Panc1 (cell line): ENCODE measurements at regions not wholly inside any gene's neighbourhood (a gene's known extent, or its start where the extent isn't known, plus 50 kb on each side); places are given as distances from the start of the nearest gene placed in this dataset.
"Not testable (repeated sequence)": the region's sequence is repeated elsewhere in the genome, so short reads cannot be mapped to it uniquely, and the experiment has no call there.

Source experiments
- ATAC-seq: fragments of 200-7000 bp; cut with Tn5 transposase; 2 replicates; pipeline ENCODE4 v1.9.1; 2020; ENCODE audit warnings: mild to moderate bottlenecking, moderate library complexity
- BruUV-seq: library from RNA; stranded (reverse); fragments of 400-500 nt; replicated peaks from 2 replicates; lab custom pipeline; 2021; lab: Mats Ljungman, UMichigan
- CTCF ChIA-PET: fragments of 300-600 bp; sonication (Branson Sonifier 250); formaldehyde crosslinking; loops from one replicate; lab custom pipeline; 2022; ENCODE audit warnings: antibody characterized with exemption; lab: Charles Lee
- POLR2A ChIA-PET: fragments of 300-600 bp; sonication (Branson Sonifier 250); formaldehyde crosslinking; loops from one replicate; lab custom pipeline; 2022; ENCODE audit warnings: antibody characterized with exemption; lab: Charles Lee
- DNase-seq: peaks from one replicate; pipeline ENCODE4 v3.0.0-alpha.2; 2010; ENCODE audit warnings: low read depth, low spot score
- H3K27ac ChIP-seq: 2 replicates; pipeline ENCODE4 v1.5.1; 2011; ENCODE audit warnings: mild to moderate bottlenecking, low read length, inconsistent platforms
- H3K27me3 ChIP-seq: fragments of 200-500 bp; sonication (Bioruptor generic); 2 replicates; pipeline ENCODE4 v1.6.0; 2014; ENCODE audit warnings: low read length, inconsistent platforms; ENCODE audit not compliant: control insufficient read depth, insufficient read depth
- H3K36me3 ChIP-seq: fragments of 200-500 bp; sonication (Bioruptor generic); 2 replicates; pipeline ENCODE4 v1.5.1; 2014; ENCODE audit warnings: inconsistent platforms, mild to moderate bottlenecking, low read length, moderate library complexity; ENCODE audit not compliant: control insufficient read depth, insufficient read depth
- H3K4me1 ChIP-seq: 2 replicates; pipeline ENCODE4 v1.5.1; 2011; ENCODE audit warnings: inconsistent platforms, mild to moderate bottlenecking, low read length, moderate library complexity; ENCODE audit not compliant: control insufficient read depth, insufficient read depth
- H3K4me3 ChIP-seq, 2 experiments: 2 replicates each; pipeline ENCODE4 v1.5.1; 2011 to 2012; ENCODE audit warnings: low read depth in 2 of 2, low read length in 2 of 2, mild to moderate bottlenecking in 2 of 2, inconsistent platforms in 1 of 2, moderate library complexity in 1 of 2
- H3K9me3 ChIP-seq: fragments of 200-500 bp; sonication (Bioruptor generic); 2 replicates; pipeline ENCODE4 v1.5.1; 2014; ENCODE audit warnings: low read depth, mild to moderate bottlenecking, inconsistent platforms, low read length, moderate library complexity; ENCODE audit not compliant: control insufficient read depth, insufficient read depth
- CTCF ChIP-seq: fragments of 450-650 bp; IDR thresholded peaks from 2 replicates; pipeline ENCODE4 v1.5.1; 2017; ENCODE audit warnings: mild to moderate bottlenecking
- POLR2AphosphoS5 ChIP-seq: IDR thresholded peaks from 2 replicates; pipeline ENCODE4 v1.6.1; 2012; ENCODE audit warnings: mild to moderate bottlenecking, low read depth, low read length, moderate library complexity
- REST ChIP-seq, 2 experiments: IDR thresholded peaks; 2 replicates each; pipeline ENCODE4 v1.6.1; 2011 to 2012; ENCODE audit warnings: low read depth in 2 of 2, control low read depth in 1 of 2, low read length in 1 of 2, mild to moderate bottlenecking in 1 of 2, moderate library complexity in 1 of 2; ENCODE audit not compliant: insufficient read depth in 1 of 2
- SIN3A ChIP-seq: IDR thresholded peaks from 2 replicates; pipeline ENCODE4 v1.6.1; 2012; ENCODE audit warnings: low read depth, mild to moderate bottlenecking, low read length, moderate library complexity, borderline replicate concordance; ENCODE audit not compliant: insufficient read depth
- TCF7L2 ChIP-seq: IDR thresholded peaks from 2 replicates; pipeline ENCODE4 v1.6.1; 2011; ENCODE audit warnings: mild to moderate bottlenecking, low read depth, low read length, inconsistent platforms
- in situ Hi-C: cut with HindIII; loops from 2 replicates; pipeline ENCODE4 v1.10.0; 2016; ENCODE audit warnings: low sequenced_read_pairs, low pct_unique_long_range_greater_than_20kb
- intact Hi-C: fragments of 100-400 bp; cut with micrococcal nuclease; formaldehyde crosslinking; loops from one replicate; pipeline ENCODE4 v1.10.0; 2022; ENCODE audit not compliant: unreplicated experiment

- TF ChIP-seq SIN3A = no peak
- TF ChIP-seq CTCF = no peak
- no peak for TF ChIP-seq REST (IDR thresholded peaks at IDR 0.05; ENCODE audit: insufficient read depth in 1 of 2, low read depth in 2 of 2, low read length in 1 of 2)
- no peak for TF ChIP-seq TCF7L2
- TF ChIP-seq POLR2AphosphoS5 = no peak
- H3K27ac ChIP-seq = no peak overlapping the region
- no peaks in the 10 kb centered on the region for H3K9me3 ChIP-seq
- DNase-seq = no peak
- no peak for ATAC-seq
- no TSS peak for BruUV-seq
- ChIA-PET POLR2A (no interaction called here), CTCF (no interaction called here)
- intact Hi-C loops = no loop called here
- H3K27me3 ChIP-seq = no peaks in the 10 kb centered on the region; the same call in 1 of the 2 replicates
- H3K4me1 ChIP-seq = no peaks in the 10 kb centered on the region
- no peak overlapping the region for H3K4me3 ChIP-seq
- no peaks in the 10 kb centered on the region for H3K36me3 ChIP-seq
- in situ Hi-C loops = no loop called here
These were observed 126.4 kb downstream of the DUSP6 start for GRCh38 chr12:89225808-89226411.

- Histone ChIP-seq H3K4me1 (no peaks in the 10 kb centered on the region), H3K27me3 (no peaks in the 10 kb centered on the region; the same call in 1 of the 2 replicates), H3K9me3 (no peaks in the 10 kb centered on the region), H3K27ac (no peak overlapping the region), H3K4me3 (no peak overlapping the region), H3K36me3 (no peaks in the 10 kb centered on the region)
- TF ChIP-seq TCF7L2 (no peak), CTCF (no peak)
- no TSS peak for BruUV-seq
- POLR2A ChIA-PET = no interaction called here
- in situ Hi-C loops = no loop called here
- DNase-seq = no peak
- CTCF ChIA-PET = no interaction called here
- no peak for ATAC-seq
- intact Hi-C loops = no loop called here
These were observed 126.9 kb downstream of the DUSP6 start for GRCh38 chr12:89225401-89225800.

GRCh38 chr12:89222580-89222979 lies 129.7 kb downstream of the DUSP6 start:
- H3K36me3 ChIP-seq, H3K9me3 ChIP-seq, DNase-seq, POLR2A ChIA-PET, H3K4me1 ChIP-seq, H3K27me3 ChIP-seq, intact Hi-C loops, H3K27ac ChIP-seq, in situ Hi-C loops, CTCF ChIA-PET, BruUV-seq, H3K4me3 ChIP-seq, ATAC-seq: not testable (repeated sequence)
